ENCODE measurements at regions not wholly inside any gene's neighbourhood (a gene's known extent, or its start where the extent isn't known, plus 50 kb on each side); places are given as distances from the start of the nearest gene placed in this dataset.
"Not testable (repeated sequence)": the region's sequence is repeated elsewhere in the genome, so short reads cannot be mapped to it uniquely, and the experiment has no call there.

DNA sequence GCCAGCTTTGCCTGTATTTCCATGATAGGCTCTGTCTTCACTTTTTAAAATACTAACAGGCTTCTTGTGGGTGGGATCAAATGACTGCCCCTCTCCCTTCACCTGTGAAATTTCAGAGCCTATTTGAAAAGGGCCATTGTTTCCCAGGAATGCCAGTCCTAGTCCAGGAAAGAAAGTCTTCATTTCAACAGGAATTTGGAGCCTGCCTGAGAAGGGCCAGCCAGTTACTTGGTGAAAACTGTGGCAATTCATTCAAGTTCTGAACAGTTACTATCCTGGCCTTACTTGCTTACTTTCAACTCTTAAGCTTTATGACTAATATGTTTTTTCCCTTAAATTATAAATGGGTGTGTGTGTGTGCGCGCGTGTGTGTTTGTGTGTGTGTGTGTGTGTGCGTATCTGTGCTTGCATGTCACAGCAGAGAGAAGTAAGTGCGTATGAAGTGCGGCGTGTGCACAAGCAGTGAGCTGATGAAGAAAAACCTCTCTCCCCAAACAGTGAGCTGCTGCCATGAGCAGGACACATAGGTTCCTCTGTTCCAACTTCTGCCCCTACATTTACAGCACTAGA, 67.5 kb upstream of the RNPC3 start:
- DNase-seq (ENCODE audit: low spot score) (no peak), ATAC-seq (ENCODE audit: low read depth) (no peak)
- Histone ChIP-seq H3K9me3 (ENCODE audit: severe bottlenecking) (no peaks in the 10 kb centered on the region), H3K4me1 (ENCODE audit: insufficient read depth, poor library complexity, severe bottlenecking) (no peaks in the 10 kb centered on the region), H3K27ac (ENCODE audit: poor library complexity, severe bottlenecking) (no peak overlapping the region), H3K4me3 (ENCODE audit: severe bottlenecking) (no peak overlapping the region), H3K27me3 (ENCODE audit: insufficient read depth, poor library complexity, severe bottlenecking) (no peaks in the 10 kb centered on the region), H3K36me3 (ENCODE audit: low read depth) (no peaks in the 10 kb centered on the region)
- TF ChIP-seq, protein P1, sequence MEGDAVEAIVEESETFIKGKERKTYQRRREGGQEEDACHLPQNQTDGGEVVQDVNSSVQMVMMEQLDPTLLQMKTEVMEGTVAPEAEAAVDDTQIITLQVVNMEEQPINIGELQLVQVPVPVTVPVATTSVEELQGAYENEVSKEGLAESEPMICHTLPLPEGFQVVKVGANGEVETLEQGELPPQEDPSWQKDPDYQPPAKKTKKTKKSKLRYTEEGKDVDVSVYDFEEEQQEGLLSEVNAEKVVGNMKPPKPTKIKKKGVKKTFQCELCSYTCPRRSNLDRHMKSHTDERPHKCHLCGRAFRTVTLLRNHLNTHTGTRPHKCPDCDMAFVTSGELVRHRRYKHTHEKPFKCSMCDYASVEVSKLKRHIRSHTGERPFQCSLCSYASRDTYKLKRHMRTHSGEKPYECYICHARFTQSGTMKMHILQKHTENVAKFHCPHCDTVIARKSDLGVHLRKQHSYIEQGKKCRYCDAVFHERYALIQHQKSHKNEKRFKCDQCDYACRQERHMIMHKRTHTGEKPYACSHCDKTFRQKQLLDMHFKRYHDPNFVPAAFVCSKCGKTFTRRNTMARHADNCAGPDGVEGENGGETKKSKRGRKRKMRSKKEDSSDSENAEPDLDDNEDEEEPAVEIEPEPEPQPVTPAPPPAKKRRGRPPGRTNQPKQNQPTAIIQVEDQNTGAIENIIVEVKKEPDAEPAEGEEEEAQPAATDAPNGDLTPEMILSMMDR (IDR thresholded peaks at IDR 0.05; ENCODE audit: poor library complexity, severe bottlenecking): no peak

DNA sequence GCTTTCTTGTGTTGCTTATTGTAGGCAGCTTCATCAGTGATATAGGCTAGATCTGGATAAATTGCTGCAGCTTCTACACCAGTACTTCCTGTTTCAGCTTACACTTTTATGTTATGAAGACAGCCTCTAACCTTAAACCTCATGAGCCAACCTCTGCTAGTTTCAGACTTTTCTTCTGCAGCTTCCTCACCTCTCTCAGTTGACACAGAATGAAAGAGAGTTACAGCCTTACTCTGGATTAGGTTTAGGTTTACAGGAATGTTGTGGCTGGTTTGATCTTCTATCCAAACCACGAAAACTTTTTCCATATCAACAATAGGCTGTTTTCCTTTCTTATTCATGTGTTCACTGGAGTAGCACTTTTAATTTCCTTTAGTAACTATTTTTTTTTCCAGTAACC, 76.9 kb upstream of the RNPC3 start:
- H3K4me1 ChIP-seq (ENCODE audit: insufficient read depth, poor library complexity, severe bottlenecking): no peaks in the 10 kb centered on the region
- DNase-seq (ENCODE audit: low spot score) (no peak), ATAC-seq (ENCODE audit: low read depth) (no peak)
- H3K4me3 ChIP-seq (ENCODE audit: severe bottlenecking): no peak overlapping the region
- TF ChIP-seq, protein P1 (IDR thresholded peaks at IDR 0.05; ENCODE audit: poor library complexity, severe bottlenecking): no peak
- H3K27ac ChIP-seq (ENCODE audit: poor library complexity, severe bottlenecking): no peak overlapping the region
- no peaks in the 10 kb centered on the region for H3K9me3 ChIP-seq (ENCODE audit: severe bottlenecking)
- H3K36me3 ChIP-seq (ENCODE audit: low read depth): no peaks in the 10 kb centered on the region
- no peaks in the 10 kb centered on the region for H3K27me3 ChIP-seq (ENCODE audit: insufficient read depth, poor library complexity, severe bottlenecking)

- Histone ChIP-seq H3K4me1 (ENCODE audit: insufficient read depth, poor library complexity, severe bottlenecking) (no peaks in the 10 kb centered on the region), H3K4me3 (ENCODE audit: severe bottlenecking) (no peak overlapping the region), H3K9me3 (ENCODE audit: severe bottlenecking) (no peaks in the 10 kb centered on the region), H3K27ac (ENCODE audit: poor library complexity, severe bottlenecking) (no peak overlapping the region), H3K27me3 (ENCODE audit: insufficient read depth, poor library complexity, severe bottlenecking) (no peaks in the 10 kb centered on the region), H3K36me3 (ENCODE audit: low read depth) (no peaks in the 10 kb centered on the region)
- DNase-seq (ENCODE audit: low spot score) (no peak), ATAC-seq (ENCODE audit: low read depth) (no peak)
- TF ChIP-seq, protein P1 (IDR thresholded peaks at IDR 0.05; ENCODE audit: poor library complexity, severe bottlenecking): no peak
These were observed 78.0 kb upstream of the RNPC3 start for GRCh38 chr1:103447471-103447870.

- no peaks in the 10 kb centered on the region for H3K4me1 ChIP-seq (ENCODE audit: insufficient read depth, poor library complexity, severe bottlenecking)
- H3K4me3 ChIP-seq (ENCODE audit: severe bottlenecking): no peak overlapping the region
- ATAC-seq (ENCODE audit: low read depth): no peak
- H3K27ac ChIP-seq (ENCODE audit: poor library complexity, severe bottlenecking): no peak overlapping the region
- no peaks in the 10 kb centered on the region for H3K27me3 ChIP-seq (ENCODE audit: insufficient read depth, poor library complexity, severe bottlenecking)
- TF ChIP-seq, protein P1 (IDR thresholded peaks at IDR 0.05; ENCODE audit: poor library complexity, severe bottlenecking): no peak
- H3K36me3 ChIP-seq (ENCODE audit: low read depth): no peaks in the 10 kb centered on the region
- DNase-seq (ENCODE audit: low spot score): no peak
- no peaks in the 10 kb centered on the region for H3K9me3 ChIP-seq (ENCODE audit: severe bottlenecking)
These were observed 84.2 kb upstream of the RNPC3 start for GRCh38 chr1:103441342-103441741.

- DNase-seq (ENCODE audit: low spot score); H3K27me3 ChIP-seq (ENCODE audit: insufficient read depth, poor library complexity, severe bottlenecking); H3K4me3 ChIP-seq (ENCODE audit: severe bottlenecking); H3K4me1 ChIP-seq (ENCODE audit: insufficient read depth, poor library complexity, severe bottlenecking); ATAC-seq (ENCODE audit: low read depth); H3K27ac ChIP-seq (ENCODE audit: poor library complexity, severe bottlenecking); H3K9me3 ChIP-seq (ENCODE audit: severe bottlenecking); H3K36me3 ChIP-seq (ENCODE audit: low read depth): not testable (repeated sequence)
These were observed 88.9 kb upstream of the RNPC3 start for GRCh38 chr1:103436568-103437100.

Measured in RWPE2 (cell line).